B cell (primary cell): ENCODE measurements at regions not wholly inside any gene's neighbourhood (a gene's known extent, or its start where the extent isn't known, plus 50 kb on each side); places are given as distances from the start of the nearest gene placed in this dataset.

Experiments
- ATAC-seq: fragments of 200-7000 bp; cut with Tn5 transposase; one replicate; pipeline ENCODE4 v1.10.0; 2021; ENCODE audit warnings: low read depth, mild to moderate bottlenecking, moderate number of reproducible peaks, moderate library complexity
- CTCF ChIA-PET: fragments of 350-600 bp; sonication (Branson Sonifier 250); formaldehyde crosslinking; loops from one replicate; lab custom pipeline; 2021; ENCODE audit warnings: antibody characterized with exemption, inconsistent platforms; lab: Charles Lee
- POLR2A ChIA-PET: fragments of 350-600 bp; sonication (Branson Sonifier 250); formaldehyde crosslinking; loops from one replicate; lab custom pipeline; 2021; ENCODE audit warnings: antibody characterized with exemption; lab: Charles Lee
- DNase-seq: peaks from one replicate; pipeline ENCODE4 v3.0.0; 2013
- H2AFZ ChIP-seq: 2 replicates; pipeline ENCODE4 v1.6.1; 2012; ENCODE audit warnings: mild to moderate bottlenecking, low read depth, low read length; ENCODE audit not compliant: insufficient read depth, poor library complexity, severe bottlenecking
- H3K27ac ChIP-seq, 2 donors: 1 replicate in 1 of 2; 2 replicates in 1 of 2; pipeline ENCODE4 v1.5.1; 2012 to 2013; ENCODE audit warnings: low read length in 2 of 2, mild to moderate bottlenecking in 2 of 2, moderate library complexity in 1 of 2
- H3K27me3 ChIP-seq, 4 experiments: fragments of 200-600 bp in 1 of 4; sonication (generic) in 1 of 4; replicated peaks in 1 of 4; 1 replicate in 2 of 4; 2 replicates in 2 of 4; pipeline versions ENCODE4 v1.6.1 to v1.7.0; 2013 to 2016; ENCODE audit warnings: low read length in 3 of 4, mild to moderate bottlenecking in 2 of 4, mixed read lengths in 1 of 4, moderate library complexity in 1 of 4; ENCODE audit not compliant: insufficient read depth in 4 of 4, control insufficient read depth in 3 of 4; ENCODE audit errors: control extremely low read depth in 1 of 4
- H3K36me3 ChIP-seq, 2 experiments: replicated peaks in 1 of 2; 1 replicate in 1 of 2; 2 replicates in 1 of 2; pipeline versions ENCODE4 v1.6.1 to v1.7.1; 2013; ENCODE audit warnings: low read length in 1 of 2; ENCODE audit not compliant: insufficient read depth in 2 of 2, control insufficient read depth in 1 of 2; ENCODE audit errors: control extremely low read depth in 1 of 2, extremely low read depth in 1 of 2
- H3K4me1 ChIP-seq, 2 donors: fragments of 200-600 bp in 1 of 2; sonication (generic) in 1 of 2; 1 replicate in 1 of 2; 2 replicates in 1 of 2; pipeline versions ENCODE4 v1.5.1 to v1.6.1; 2013 to 2017; ENCODE audit warnings: low read length in 2 of 2; ENCODE audit not compliant: control insufficient read depth in 2 of 2, insufficient read depth in 2 of 2
- H3K4me2 ChIP-seq: replicated peaks from 2 replicates; pipeline ENCODE3; 2012; ENCODE audit warnings: mild to moderate bottlenecking, low read depth, low read length; ENCODE audit not compliant: poor library complexity, severe bottlenecking
- H3K4me3 ChIP-seq, 5 experiments: fragments of 200-600 bp in 1 of 5; sonication (generic) in 1 of 5; 1 replicate in 3 of 5; 2 replicates in 2 of 5; pipeline versions ENCODE4 v1.5.1 to v1.7.0; 2011 to 2016; ENCODE audit warnings: low read length in 4 of 5, mild to moderate bottlenecking in 4 of 5, low read depth in 2 of 5, control low read depth in 1 of 5, moderate library complexity in 1 of 5; ENCODE audit not compliant: insufficient read depth in 1 of 5; ENCODE audit errors: control extremely low read depth in 1 of 5, extremely low read depth in 1 of 5
- H3K79me2 ChIP-seq: fragments of 200-600 bp; sonication (generic); one replicate; pipeline ENCODE4 v1.6.0; 2016; ENCODE audit warnings: low read length; ENCODE audit not compliant: control insufficient read depth, insufficient read depth
- H3K9ac ChIP-seq: fragments of 200-600 bp; sonication (generic); 2 replicates; pipeline ENCODE4 v1.6.1; 2017; ENCODE audit warnings: mild to moderate bottlenecking, low read length, moderate library complexity
- H3K9me3 ChIP-seq, 3 donors: one replicate each; pipeline versions ENCODE4 v1.6.1 to v1.7.1; 2013; ENCODE audit warnings: low read length in 2 of 3; ENCODE audit not compliant: control insufficient read depth in 2 of 3, insufficient read depth in 1 of 3; ENCODE audit errors: control extremely low read depth in 1 of 3
- H4K20me1 ChIP-seq: 2 replicates; pipeline ENCODE4 v1.6.0; 2012; ENCODE audit warnings: mild to moderate bottlenecking, low read length; ENCODE audit not compliant: insufficient read depth, control insufficient read depth, poor library complexity, severe bottlenecking
- H3K27ac Mint-ChIP-seq: one replicate; pipeline ENCODE4 v1.8.0; 2021; ENCODE audit warnings: mixed read lengths
- H3K27me3 Mint-ChIP-seq: one replicate; pipeline ENCODE4 v1.8.0; 2021; ENCODE audit warnings: mixed read lengths
- H3K4me1 Mint-ChIP-seq: one replicate; pipeline ENCODE4 v1.8.0; 2021; ENCODE audit warnings: mixed read lengths
- H3K4me3 Mint-ChIP-seq: one replicate; pipeline ENCODE4 v1.8.0; 2021; ENCODE audit warnings: mixed read lengths
- H3K9me3 Mint-ChIP-seq: one replicate; pipeline ENCODE4 v1.8.0; 2022; ENCODE audit warnings: mixed read lengths; ENCODE audit not compliant: insufficient read depth
- CTCF ChIP-seq: fragments of 200-600 bp; IDR thresholded peaks from one replicate; pipeline ENCODE4 v1.8.0; 2022; ENCODE audit warnings: antibody characterized with exemption, mild to moderate bottlenecking
- EZH2 ChIP-seq: IDR thresholded peaks from 2 replicates; pipeline ENCODE4 v1.6.1; 2012; ENCODE audit warnings: borderline replicate concordance, low read depth, mild to moderate bottlenecking, moderate library complexity, low read length; ENCODE audit not compliant: insufficient read depth, poor library complexity, severe bottlenecking
- WGBS: methylation state at CpG from one replicate; pipeline ENCODE4 v1.1.5; 2013; ENCODE audit warnings: missing lambda C conversion rate; ENCODE audit not compliant: insufficient coverage; 5-methylcytosine and 5-hydroxymethylcytosine counted together
- intact Hi-C: fragments of 100-400 bp; cut with micrococcal nuclease; formaldehyde crosslinking; loops from one replicate; pipeline ENCODE4 v1.10.0; 2022

GRCh38 chr6:113629975-113630737 lies 227.0 kb upstream of the MARCKS start:
- no peaks in the 10 kb centered on the region for H4K20me1 ChIP-seq
- no peak for TF ChIP-seq CTCF
- TF ChIP-seq EZH2, result no peak
- WGBS, result no CpG with 5 or more reads among the region's 1 CpG
- H3K9me3 ChIP-seq, result no peaks in the 10 kb centered on the region
- H3K4me1 ChIP-seq, result peaks cover 82 to 88% of the 10 kb centered on the region in 2 donors
- intact Hi-C loops, result loop anchor here (2.0 to 5.0 kb wide), 5 partner anchors 17 to 323 kb away; no protein-coding TSS in a partner anchor
- H3K9me3 Mint-ChIP-seq, result no peaks in the 10 kb centered on the region
- H3K4me3 ChIP-seq, result peak overlapping the region in 1 of 5 experiments; percentile 69
- ChIA-PET POLR2A (interaction anchor here (0.6 to 1.0 kb wide), 4 partner anchors 10 to 229 kb away, joined by 3 to 6 read pairs (median 4); no protein-coding TSS in a partner anchor), CTCF (interaction anchor here (0.7 to 8.2 kb wide), 5 partner anchors 9 to 324 kb away, joined by 3 to 39 read pairs (median 4); no protein-coding TSS in a partner anchor)
- no peaks in the 10 kb centered on the region for H3K27me3 Mint-ChIP-seq
- peak overlapping the region; percentile 89 for H3K4me3 Mint-ChIP-seq
- H3K79me2 ChIP-seq, result peaks cover 4% of the 10 kb centered on the region
- H3K27ac Mint-ChIP-seq, result peak overlapping the region; percentile 70
- no peak overlapping the region for H2AFZ ChIP-seq
- no peaks in the 10 kb centered on the region for H3K27me3 ChIP-seq
- H3K9ac ChIP-seq, result peak overlapping the region; percentile 81
- H3K4me1 Mint-ChIP-seq, result peaks cover 79% of the 10 kb centered on the region
- H3K4me2 ChIP-seq, result peak overlapping the region; percentile 87
- no peaks in the 10 kb centered on the region for H3K36me3 ChIP-seq
- peak overlapping the region; percentile 98 to 100 for H3K27ac ChIP-seq
- DNase-seq (no peak), ATAC-seq (no peak)
